Mesothelial cell of epicardium (in vitro differentiated cells): ENCODE measurements at regions not wholly inside any gene's neighbourhood (a gene's known extent, or its start where the extent isn't known, plus 50 kb on each side); places are given as distances from the start of the nearest gene placed in this dataset.

Experiments used
- DNase-seq, 2 experiments: peaks; one replicate each; pipeline ENCODE4 v3.0.0; 2021; ENCODE audit warnings: low spot score in 2 of 2; ENCODE audit not compliant: unreplicated experiment in 2 of 2
- H3K27ac Mint-ChIP-seq: 2 replicates; pipeline ENCODE4 v1.8.0; 2021; ENCODE audit warnings: mixed read lengths
- H3K27me3 Mint-ChIP-seq: 2 replicates; pipeline ENCODE4 v1.8.0; 2021; ENCODE audit warnings: low read depth, mixed read lengths
- H3K36me3 Mint-ChIP-seq: 2 replicates; pipeline ENCODE4 v1.8.0; 2021; ENCODE audit warnings: mixed read lengths
- H3K4me1 Mint-ChIP-seq: 2 replicates; pipeline ENCODE4 v1.8.0; 2021; ENCODE audit warnings: mixed read lengths
- H3K4me3 Mint-ChIP-seq: 2 replicates; pipeline ENCODE4 v1.8.0; 2021; ENCODE audit warnings: mild to moderate bottlenecking, moderate library complexity, mixed read lengths
- H3K9me3 Mint-ChIP-seq: 2 replicates; pipeline ENCODE4 v1.8.0; 2021; ENCODE audit warnings: mixed read lengths
- TF ChIP-seq, protein P1 (sequence below): fragments of 200-600 bp; sonication (generic); IDR thresholded peaks from one replicate; pipeline ENCODE4 v1.5.0; 2021; ENCODE audit warnings: antibody characterized with exemption; ENCODE audit not compliant: unreplicated experiment

- no peak overlapping the region for H3K27ac Mint-ChIP-seq
- H3K27me3 Mint-ChIP-seq: no peaks in the 10 kb centered on the region
- H3K4me1 Mint-ChIP-seq: peaks cover 25% of the 10 kb centered on the region
- peaks cover 7% of the 10 kb centered on the region for H3K36me3 Mint-ChIP-seq
- peaks cover 12% of the 10 kb centered on the region for H3K9me3 Mint-ChIP-seq
- DNase-seq: no peak
- TF ChIP-seq, protein P1, sequence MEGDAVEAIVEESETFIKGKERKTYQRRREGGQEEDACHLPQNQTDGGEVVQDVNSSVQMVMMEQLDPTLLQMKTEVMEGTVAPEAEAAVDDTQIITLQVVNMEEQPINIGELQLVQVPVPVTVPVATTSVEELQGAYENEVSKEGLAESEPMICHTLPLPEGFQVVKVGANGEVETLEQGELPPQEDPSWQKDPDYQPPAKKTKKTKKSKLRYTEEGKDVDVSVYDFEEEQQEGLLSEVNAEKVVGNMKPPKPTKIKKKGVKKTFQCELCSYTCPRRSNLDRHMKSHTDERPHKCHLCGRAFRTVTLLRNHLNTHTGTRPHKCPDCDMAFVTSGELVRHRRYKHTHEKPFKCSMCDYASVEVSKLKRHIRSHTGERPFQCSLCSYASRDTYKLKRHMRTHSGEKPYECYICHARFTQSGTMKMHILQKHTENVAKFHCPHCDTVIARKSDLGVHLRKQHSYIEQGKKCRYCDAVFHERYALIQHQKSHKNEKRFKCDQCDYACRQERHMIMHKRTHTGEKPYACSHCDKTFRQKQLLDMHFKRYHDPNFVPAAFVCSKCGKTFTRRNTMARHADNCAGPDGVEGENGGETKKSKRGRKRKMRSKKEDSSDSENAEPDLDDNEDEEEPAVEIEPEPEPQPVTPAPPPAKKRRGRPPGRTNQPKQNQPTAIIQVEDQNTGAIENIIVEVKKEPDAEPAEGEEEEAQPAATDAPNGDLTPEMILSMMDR: no peak
- H3K4me3 Mint-ChIP-seq: no peak overlapping the region
These were observed 602.1 kb downstream of the LMO4 start for GRCh38 chr1:87930796-87931195.

DNA sequence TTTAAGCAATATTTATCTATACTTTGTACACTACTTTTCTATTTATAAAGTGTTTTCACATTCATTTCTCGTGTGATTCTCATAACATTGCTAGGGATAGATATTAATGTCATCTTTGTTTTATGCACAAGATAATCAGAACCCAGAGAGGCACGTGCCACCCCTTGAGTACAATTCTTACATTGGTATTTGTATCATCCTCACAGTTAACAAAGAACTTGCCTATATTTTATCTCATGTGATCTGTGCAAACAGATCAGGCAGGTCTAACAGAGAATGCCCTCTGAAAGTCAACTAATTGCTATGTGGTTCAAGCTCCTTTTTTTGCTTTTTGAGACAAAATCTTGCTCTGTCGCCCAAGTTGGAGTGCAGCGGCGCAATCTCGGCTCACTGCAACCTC is 604.5 kb downstream of the LMO4 start:
- no peaks in the 10 kb centered on the region for H3K27me3 Mint-ChIP-seq
- peaks cover 4% of the 10 kb centered on the region for H3K4me1 Mint-ChIP-seq
- H3K36me3 Mint-ChIP-seq: peaks cover 7% of the 10 kb centered on the region
- no peak overlapping the region for H3K4me3 Mint-ChIP-seq
- peaks cover 12% of the 10 kb centered on the region for H3K9me3 Mint-ChIP-seq
- no peak for DNase-seq
- TF ChIP-seq, protein P1: no peak
- H3K27ac Mint-ChIP-seq: no peak overlapping the region

GRCh38 chr1:87935130-87935529 is 606.5 kb downstream of the LMO4 start:
- no peak overlapping the region for H3K4me3 Mint-ChIP-seq
- H3K27me3 Mint-ChIP-seq: no peaks in the 10 kb centered on the region
- TF ChIP-seq, protein P1: no peak
- peaks cover 7% of the 10 kb centered on the region for H3K36me3 Mint-ChIP-seq
- no peak for DNase-seq
- H3K27ac Mint-ChIP-seq: no peak overlapping the region
- H3K4me1 Mint-ChIP-seq: peaks cover 4% of the 10 kb centered on the region
- H3K9me3 Mint-ChIP-seq: peaks cover 12% of the 10 kb centered on the region

DNA sequence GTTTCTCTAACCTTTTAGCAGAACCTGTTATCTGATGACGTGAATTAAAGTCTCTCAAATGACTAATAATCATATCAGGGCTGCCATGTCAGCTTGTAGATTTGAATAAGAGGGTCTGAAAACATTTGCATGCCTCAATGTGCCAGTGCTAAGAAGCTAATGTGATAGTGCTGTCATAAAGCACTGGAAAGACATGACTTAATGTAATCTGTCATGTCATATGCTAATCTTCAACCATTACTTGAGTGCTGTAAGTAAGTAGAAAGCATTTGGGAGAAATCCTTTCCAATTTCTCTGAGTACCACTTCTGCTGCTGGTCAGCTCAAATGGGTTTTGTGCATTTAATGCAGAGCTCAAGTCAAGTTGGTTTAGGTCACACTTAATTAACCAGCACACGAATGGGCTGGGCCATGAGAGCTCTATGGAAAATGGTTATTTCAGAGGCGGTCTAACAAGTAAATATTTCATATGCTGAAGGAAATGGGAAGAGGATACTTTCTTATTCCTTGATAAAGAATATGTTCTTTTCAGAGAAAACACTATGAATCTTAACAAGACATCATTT is 609.2 kb downstream of the LMO4 start:
- H3K4me3 Mint-ChIP-seq: no peak overlapping the region
- no peaks in the 10 kb centered on the region for H3K27me3 Mint-ChIP-seq
- H3K9me3 Mint-ChIP-seq: no peaks in the 10 kb centered on the region
- no peaks in the 10 kb centered on the region for H3K36me3 Mint-ChIP-seq
- H3K4me1 Mint-ChIP-seq: peaks cover 20% of the 10 kb centered on the region
- DNase-seq: no peak
- TF ChIP-seq, protein P1: no peak
- no peak overlapping the region for H3K27ac Mint-ChIP-seq

- Mint-ChIP-seq H3K4me1 (peaks cover 20% of the 10 kb centered on the region), H3K27ac (no peak overlapping the region), H3K36me3 (no peaks in the 10 kb centered on the region), H3K27me3 (no peaks in the 10 kb centered on the region), H3K9me3 (no peaks in the 10 kb centered on the region), H3K4me3 (no peak overlapping the region)
- TF ChIP-seq, protein P1: no peak
- no peak for DNase-seq
These were observed 610.0 kb downstream of the LMO4 start for GRCh38 chr1:87938631-87939030.

DNA sequence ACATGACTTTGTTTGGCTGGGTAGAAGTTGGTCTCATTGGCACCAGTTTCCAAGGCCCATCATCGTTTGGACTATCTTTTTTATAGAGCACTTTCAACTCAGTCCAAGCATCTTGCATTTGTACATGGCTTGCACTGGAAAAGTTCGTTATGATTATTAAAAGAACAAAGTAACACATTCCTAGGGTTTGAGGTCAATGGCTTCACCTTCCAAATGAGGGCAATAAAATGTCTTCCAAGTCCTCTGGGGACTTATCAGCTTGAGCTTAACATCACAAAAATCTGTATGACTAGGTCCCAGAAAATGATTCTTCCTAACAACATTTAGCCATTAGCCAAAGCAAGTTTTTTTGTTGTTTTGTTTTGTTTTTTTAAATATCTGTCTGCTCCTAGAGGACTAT is 610.8 kb downstream of the LMO4 start:
- Mint-ChIP-seq H3K27me3 (no peaks in the 10 kb centered on the region), H3K9me3 (no peaks in the 10 kb centered on the region), H3K36me3 (no peaks in the 10 kb centered on the region), H3K4me3 (no peak overlapping the region), H3K27ac (no peak overlapping the region), H3K4me1 (peaks cover 20% of the 10 kb centered on the region)
- TF ChIP-seq, protein P1: no peak
- DNase-seq: no peak
